ENCODE measurements at regions not wholly inside any gene's neighbourhood (a gene's known extent, or its start where the extent isn't known, plus 50 kb on each side); places are given as distances from the start of the nearest gene placed in this dataset.
"Not testable (repeated sequence)": the region's sequence is repeated elsewhere in the genome, so short reads cannot be mapped to it uniquely, and the experiment has no call there.

GRCh38 chr9:108032079-108032478, 542.5 kb upstream of the KLF4 start:
- not testable (repeated sequence) for TF ChIP-seq POLR2A (IDR thresholded peaks at IDR 0.05; ENCODE audit: low read depth, low read length); RCOR1 (IDR thresholded peaks at IDR 0.05; ENCODE audit: insufficient replicate concordance, low read length); SMC3 (IDR thresholded peaks at IDR 0.05; ENCODE audit: low read depth, low read length); MXI1 (IDR thresholded peaks at IDR 0.05; ENCODE audit: borderline replicate concordance, low read depth, low read length); ELK1 (IDR thresholded peaks at IDR 0.05; ENCODE audit: borderline replicate concordance, low read depth, low read length); RFX5 (IDR thresholded peaks at IDR 0.05; ENCODE audit: low read depth, low read length); RAD21 (IDR thresholded peaks at IDR 0.05; ENCODE audit: low read length); NFE2L2 (IDR thresholded peaks at IDR 0.05; ENCODE audit: low read depth, low read length); FOS (IDR thresholded peaks at IDR 0.05; ENCODE audit: low read depth, low read length); BHLHE40 (IDR thresholded peaks at IDR 0.05; ENCODE audit: low read depth, low read length); MAFK (IDR thresholded peaks at IDR 0.05; ENCODE audit: low read depth, low read length)
- TF ChIP-seq, protein P1, sequence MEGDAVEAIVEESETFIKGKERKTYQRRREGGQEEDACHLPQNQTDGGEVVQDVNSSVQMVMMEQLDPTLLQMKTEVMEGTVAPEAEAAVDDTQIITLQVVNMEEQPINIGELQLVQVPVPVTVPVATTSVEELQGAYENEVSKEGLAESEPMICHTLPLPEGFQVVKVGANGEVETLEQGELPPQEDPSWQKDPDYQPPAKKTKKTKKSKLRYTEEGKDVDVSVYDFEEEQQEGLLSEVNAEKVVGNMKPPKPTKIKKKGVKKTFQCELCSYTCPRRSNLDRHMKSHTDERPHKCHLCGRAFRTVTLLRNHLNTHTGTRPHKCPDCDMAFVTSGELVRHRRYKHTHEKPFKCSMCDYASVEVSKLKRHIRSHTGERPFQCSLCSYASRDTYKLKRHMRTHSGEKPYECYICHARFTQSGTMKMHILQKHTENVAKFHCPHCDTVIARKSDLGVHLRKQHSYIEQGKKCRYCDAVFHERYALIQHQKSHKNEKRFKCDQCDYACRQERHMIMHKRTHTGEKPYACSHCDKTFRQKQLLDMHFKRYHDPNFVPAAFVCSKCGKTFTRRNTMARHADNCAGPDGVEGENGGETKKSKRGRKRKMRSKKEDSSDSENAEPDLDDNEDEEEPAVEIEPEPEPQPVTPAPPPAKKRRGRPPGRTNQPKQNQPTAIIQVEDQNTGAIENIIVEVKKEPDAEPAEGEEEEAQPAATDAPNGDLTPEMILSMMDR (conservative IDR thresholded peaks at IDR 0.05; ENCODE audit: low read depth, low read length): not testable (repeated sequence)
- TF ChIP-seq, protein P2, sequence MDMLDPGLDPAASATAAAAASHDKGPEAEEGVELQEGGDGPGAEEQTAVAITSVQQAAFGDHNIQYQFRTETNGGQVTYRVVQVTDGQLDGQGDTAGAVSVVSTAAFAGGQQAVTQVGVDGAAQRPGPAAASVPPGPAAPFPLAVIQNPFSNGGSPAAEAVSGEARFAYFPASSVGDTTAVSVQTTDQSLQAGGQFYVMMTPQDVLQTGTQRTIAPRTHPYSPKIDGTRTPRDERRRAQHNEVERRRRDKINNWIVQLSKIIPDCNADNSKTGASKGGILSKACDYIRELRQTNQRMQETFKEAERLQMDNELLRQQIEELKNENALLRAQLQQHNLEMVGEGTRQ (IDR thresholded peaks at IDR 0.05; ENCODE audit: low read depth, low read length): not testable (repeated sequence)
